Dermis microvascular lymphatic vessel endothelial cell (primary cell): ENCODE measurements at regions not wholly inside any gene's neighbourhood (a gene's known extent, or its start where the extent isn't known, plus 50 kb on each side); places are given as distances from the start of the nearest gene placed in this dataset.
"Not testable (repeated sequence)": the region's sequence is repeated elsewhere in the genome, so short reads cannot be mapped to it uniquely, and the experiment has no call there.

ENCODE experiments used
- DNase-seq, 2 donors: peaks; one replicate each; pipeline versions ENCODE4 v3.0.0 to v3.0.0-alpha.2; 2010; ENCODE audit warnings: low read depth in 2 of 2

DNA sequence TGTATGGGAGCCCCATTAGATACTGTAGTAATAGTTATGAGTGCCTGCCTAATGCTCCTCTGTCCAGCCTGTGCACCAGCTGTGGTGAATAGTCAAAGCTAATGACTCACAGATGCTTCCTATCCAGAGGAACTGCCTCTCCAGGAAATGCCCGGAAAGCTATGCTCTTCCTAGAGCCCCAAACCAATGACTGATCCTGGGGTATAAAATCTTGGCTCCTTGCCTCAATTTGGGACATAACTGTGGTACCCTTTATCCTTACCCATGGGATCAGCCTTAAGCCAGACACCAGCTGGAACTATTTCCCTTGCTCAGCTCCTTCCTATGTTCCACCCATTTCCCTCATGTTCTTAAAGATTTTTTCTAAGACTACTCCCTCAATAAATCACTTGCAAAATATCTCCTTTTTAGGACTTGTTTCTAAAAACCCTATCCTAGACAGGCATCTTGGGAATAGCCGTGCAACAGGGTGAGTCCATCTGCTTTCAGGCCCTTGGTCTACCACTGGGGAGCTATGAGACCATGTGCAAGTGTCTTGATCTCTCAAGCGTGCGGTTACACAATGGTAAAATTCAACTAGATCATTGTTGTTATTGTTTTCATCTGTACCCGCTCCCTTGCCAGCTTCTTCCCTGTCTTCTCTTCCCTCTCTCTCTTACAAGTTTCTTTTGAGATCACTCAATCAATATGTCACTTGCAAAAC is 283.7 kb downstream of the BTBD3 start:
- DNase-seq, result peak in 1 of 2 donors; percentile 16

DNA sequence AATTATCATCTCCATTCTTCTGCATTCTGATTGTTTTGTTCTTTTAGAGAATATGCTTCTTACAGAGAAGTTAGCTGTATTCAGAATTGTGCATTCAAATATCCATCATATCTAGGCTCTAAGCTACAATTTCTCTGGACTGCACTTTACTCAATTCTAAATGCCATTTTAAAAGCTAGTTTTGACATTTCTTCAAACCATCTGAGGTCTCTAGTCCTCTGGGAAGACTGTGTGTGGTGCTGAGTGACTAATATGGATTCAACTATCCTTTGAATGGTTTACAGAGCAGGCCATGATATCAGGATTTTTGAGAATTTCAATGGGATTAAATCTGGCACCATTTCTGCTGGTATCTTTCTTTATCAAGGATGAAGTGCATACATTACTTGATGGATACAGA is 285.7 kb downstream of the BTBD3 start:
- DNase-seq, result no peak

DNA sequence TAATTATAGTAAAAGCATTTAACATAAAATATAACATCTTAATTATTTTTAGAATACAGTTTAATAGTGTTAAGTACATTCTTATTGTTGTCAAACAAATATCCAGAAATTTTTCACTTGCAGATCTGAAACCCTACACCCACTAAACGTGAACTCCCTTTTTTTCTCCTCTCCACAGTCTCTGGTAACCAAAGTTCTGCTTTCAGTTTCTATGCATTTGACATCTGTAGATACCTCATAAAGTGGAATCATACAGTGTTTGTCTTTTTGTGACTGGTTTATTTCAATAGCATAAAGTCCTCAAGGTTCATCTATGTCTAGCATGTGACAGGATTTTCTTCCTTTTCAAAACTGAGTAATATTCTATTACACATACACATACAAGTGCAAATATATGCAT is 286.3 kb downstream of the BTBD3 start:
- no peak for DNase-seq

GRCh38 chr20:12207875-12208274 is 290.2 kb downstream of the BTBD3 start:
- peak; percentile 50 for DNase-seq

DNA sequence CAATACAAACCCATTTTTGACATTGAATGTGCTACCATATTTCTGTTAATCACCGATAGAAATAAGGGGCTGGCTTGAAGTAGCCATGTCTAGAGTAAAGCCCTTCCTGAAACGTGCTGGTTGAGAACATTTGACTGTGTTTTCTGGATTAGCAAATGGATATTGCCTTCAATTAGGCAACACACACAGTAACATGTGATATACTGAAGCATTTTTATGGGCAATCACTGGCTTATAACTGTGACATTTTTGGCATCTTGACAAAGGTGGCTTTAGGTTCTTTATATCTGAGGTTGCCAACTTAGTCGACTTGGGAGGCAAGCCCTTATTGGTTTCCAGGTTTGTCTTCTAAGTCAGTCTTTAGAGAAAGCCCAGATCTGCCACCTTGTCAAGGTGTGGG is 292.9 kb downstream of the BTBD3 start:
- DNase-seq, result no peak

- DNase-seq, result peak in 1 of 2 donors; percentile 0
Measured at GRCh38 chr20:12211361-12211760, 293.7 kb downstream of the BTBD3 start.

GRCh38 chr20:12217382-12217781 is 299.7 kb downstream of the BTBD3 start:
- DNase-seq, result no peak

GRCh38 chr20:12219798-12220197 is 302.1 kb downstream of the BTBD3 start:
- DNase-seq, result no peak

DNA sequence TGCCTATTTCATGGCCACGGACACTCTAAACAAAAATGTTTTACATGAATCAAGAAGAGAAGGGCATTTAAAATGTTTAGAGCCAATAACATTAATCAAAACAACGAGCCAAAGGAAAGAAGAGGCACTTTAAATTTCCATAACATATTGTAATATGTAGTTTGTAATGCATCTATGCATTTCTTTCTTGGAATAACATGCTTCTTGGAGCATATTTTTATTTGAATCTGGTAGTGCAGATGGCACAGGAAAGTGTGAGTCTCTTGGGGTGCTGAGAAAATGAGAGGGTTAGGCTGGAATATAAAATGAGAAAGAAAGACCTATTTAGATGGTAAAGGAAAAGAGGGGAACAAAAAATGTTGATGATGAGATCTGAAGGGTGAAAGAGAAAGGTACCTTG is 305.4 kb downstream of the BTBD3 start:
- DNase-seq, result no peak

DNA sequence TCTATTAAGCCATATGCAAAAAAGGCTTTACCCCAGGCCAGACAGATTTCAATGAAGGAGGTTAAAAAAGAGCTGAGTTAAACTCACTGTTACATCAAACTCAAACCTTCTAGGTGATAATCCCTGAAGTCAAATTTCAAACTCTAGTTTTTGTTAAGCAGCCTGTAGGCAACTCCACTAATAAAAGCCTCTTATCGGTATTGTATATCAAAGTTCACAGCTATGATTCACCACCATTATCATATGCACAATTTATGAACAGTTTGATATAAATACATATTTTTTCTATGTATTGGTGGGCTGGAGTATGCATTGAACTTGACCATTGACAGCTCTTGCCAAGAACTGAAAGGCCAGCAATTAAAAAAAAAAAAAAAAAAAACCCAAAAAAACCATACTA is 308.2 kb downstream of the BTBD3 start:
- DNase-seq, result no peak

DNA sequence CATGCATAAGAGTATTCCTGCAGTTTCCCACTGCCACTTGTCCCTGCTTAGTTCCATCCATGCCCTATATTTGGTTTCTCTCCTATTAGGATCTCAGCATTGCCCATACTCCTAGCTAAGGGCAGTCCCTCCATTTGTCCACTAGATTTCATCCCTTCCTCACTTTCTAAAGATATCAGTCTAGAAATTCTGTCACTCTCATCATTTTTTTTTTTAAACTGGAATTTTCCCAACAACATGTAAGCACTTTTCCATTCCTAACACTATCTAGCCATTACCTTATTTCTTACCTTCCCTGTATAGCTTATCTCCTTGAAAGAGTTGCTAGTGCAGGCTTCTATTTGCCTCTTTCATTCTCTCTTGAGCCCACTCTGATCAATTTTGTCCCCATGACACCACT is 312.2 kb downstream of the BTBD3 start:
- DNase-seq, result no peak

DNA sequence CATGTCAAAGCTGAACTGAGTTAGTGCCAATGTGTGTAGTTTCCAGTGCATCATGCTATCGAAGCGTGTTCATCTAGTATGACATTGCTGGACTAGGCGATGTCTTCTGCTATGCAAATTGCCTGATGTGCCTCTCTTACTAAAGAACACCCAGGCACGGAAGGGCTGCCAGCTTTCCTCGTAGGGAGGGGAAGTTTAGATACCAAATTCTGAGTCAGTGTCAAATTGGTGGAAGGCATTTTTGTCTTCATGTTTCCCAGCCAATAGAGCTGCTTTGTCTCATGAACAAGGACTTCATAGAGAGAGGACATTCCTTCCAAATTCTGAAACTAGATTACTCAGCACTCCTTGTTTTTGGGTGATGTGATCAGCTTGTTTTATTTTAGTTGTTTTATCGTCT is 320.1 kb downstream of the BTBD3 start:
- no peak for DNase-seq

- DNase-seq, result no peak
Measured at GRCh38 chr20:12241065-12241464, 323.4 kb downstream of the BTBD3 start.

DNA sequence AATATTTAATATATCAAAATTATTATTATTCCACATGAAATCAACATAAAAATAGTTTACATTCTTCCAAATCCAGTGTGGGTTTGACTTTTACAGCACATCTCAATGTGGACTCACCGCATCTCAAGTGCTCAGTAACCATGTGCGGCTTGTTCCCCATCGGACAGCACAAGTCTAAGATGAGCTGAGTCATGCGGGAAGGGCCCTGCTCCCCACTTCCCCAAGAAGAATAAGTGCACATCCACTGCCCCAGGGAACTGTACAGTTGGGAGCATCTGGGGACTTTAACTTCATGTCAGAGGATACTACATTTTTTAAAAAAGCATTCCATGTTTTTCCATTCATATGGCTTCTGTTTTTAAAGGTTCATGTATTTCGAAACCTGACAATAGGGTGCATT is 325.6 kb downstream of the BTBD3 start:
- no peak for DNase-seq

DNA sequence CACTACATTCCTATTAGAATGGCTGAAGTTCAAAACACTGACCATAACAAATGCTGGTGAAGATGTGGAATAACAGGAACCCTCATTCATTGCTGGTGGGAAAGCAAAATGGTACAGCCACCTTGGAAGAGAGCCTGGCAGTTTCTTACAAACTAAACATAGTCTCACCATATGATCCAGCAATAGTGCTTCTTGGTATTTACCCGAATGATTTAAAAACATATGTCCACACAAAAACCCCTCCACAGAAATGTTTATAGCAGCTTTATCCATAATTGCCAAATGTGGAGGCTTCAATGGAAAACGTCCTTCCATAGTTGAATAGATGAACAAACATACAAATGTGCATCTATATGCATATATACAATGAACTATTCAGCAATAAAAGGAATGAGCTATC is 330.8 kb downstream of the BTBD3 start:
- no peak for DNase-seq

DNA sequence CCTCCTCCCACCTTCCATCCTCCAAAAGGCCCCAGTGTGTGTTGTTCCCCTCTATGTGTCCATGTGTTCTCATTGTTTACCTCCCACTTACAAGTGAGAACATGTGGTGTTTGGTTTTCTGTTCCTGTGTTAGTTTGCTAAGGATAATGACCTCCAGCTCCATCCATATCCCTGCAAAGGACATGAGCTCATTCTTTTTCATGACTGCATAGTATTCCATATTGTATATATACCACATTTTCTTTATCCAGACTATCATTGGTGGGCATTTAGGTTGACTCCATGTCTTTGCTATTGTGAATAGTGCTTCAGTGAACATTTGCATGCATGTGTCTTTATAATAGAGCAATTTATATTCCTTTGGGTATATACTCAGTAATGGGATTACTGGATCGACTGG is 333.0 kb downstream of the BTBD3 start:
- DNase-seq, result not testable (repeated sequence)

- DNase-seq, result no peak
Measured at GRCh38 chr20:12252793-12253192, 335.1 kb downstream of the BTBD3 start.

DNA sequence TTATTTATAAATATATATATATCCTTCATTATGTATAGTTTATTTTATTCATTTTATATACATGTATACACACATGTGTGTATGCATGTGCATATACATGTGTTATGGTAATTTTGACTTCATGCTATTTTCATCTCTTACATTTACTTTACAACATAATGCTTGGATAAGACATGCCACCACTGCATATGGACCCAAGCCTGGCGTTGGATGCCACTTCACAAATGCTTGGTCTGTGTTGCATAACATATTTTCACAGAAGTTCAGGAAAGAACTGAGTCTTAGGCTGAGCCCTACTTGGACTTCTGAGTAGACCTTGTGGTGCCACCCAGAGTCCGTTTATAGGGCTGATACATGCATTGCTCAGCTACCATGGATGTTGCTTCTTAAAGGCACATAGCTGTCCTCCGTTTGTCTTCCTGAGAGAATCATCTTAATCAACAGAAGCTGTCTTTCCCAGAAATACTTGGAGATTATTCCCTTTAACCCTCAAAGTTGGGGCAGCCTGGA is 337.8 kb downstream of the BTBD3 start:
- DNase-seq, result no peak

DNA sequence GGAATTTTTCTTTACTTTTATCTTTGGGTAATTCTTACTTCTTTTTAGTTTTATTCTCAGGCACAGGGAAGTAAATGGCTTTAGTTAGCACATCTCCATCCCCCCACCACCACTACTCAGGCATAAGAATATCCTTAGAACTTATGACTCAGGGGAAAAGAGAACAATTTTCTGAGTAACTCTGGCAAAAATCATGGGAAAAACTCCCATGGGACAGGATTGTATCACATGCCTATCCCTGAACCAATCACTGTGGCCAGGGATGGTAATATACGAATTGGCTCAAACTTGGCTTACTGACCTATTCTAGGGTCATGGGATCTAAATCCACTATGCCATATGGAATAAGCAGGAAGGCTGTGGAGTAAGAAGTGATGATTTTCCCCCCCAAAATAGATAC is 339.1 kb downstream of the BTBD3 start:
- DNase-seq, result no peak

GRCh38 chr20:12262747-12263146 is 345.1 kb downstream of the BTBD3 start:
- no peak for DNase-seq

DNA sequence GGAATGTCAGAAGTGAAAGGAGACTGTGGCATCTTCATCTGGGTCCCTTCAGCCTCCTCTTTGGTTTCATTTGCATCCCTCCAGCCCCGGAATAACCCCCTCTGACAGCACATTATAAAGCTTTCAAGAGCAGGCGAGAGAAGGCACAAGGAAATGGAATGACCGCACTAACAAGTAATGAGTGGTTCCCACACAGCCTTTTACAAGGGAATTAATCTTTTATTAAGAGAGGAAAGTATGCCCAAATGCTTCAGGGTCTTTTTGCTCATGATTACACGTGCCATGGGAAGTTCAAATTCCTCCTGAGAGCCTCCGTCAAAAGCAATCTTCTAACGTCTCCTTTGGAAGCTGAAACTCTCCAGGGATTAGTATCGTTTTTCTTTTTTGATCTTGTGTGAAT is 347.0 kb downstream of the BTBD3 start:
- DNase-seq, result no peak

DNA sequence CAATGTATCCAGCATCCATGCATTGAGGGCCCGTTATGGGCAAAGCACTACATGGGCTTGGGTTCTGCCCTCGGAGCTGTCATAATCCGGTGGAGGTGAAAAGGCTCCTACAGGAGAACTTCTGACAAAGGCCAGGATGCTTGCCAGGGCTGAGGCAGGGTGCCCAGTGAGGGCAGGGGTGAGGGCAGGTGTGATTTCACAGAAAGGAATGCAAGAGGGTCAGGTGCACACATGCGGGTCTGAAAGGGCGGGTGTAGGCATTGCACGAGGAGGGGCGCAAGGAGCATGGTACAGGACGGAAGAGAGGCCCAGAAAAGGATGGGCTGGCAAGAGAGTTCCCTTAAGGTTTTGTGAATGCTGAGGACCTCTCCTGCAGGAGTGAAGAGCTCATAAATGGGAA is 348.0 kb downstream of the BTBD3 start:
- DNase-seq, result no peak

- no peak for DNase-seq
Measured at GRCh38 chr20:12269579-12269978, 351.9 kb downstream of the BTBD3 start.

GRCh38 chr20:12270863-12271262 is 353.2 kb downstream of the BTBD3 start:
- no peak for DNase-seq
